GM23338 (cell line): ENCODE measurements at regions not wholly inside any gene's neighbourhood (a gene's known extent, or its start where the extent isn't known, plus 50 kb on each side); places are given as distances from the start of the nearest gene placed in this dataset.

Source experiments
- CTCF ChIP-seq, 2 experiments: fragments of 200-600 bp in 1 of 2; sonication (generic) in 1 of 2; conservative IDR thresholded peaks; 2 replicates each; pipeline versions ENCODE4 v1.5.1 to v1.6.1; 2016 to 2017; ENCODE audit warnings: antibody characterized with exemption in 2 of 2, low read depth in 2 of 2, mild to moderate bottlenecking in 2 of 2, moderate library complexity in 1 of 2
- ETS1 ChIP-seq: IDR thresholded peaks from 2 replicates; pipeline ENCODE4 v1.6.1; 2016; ENCODE audit warnings: antibody characterized with exemption
- EZH2 ChIP-seq: fragments of 200-600 bp; sonication (generic); IDR thresholded peaks from one replicate; pipeline ENCODE4 v1.8.0; 2017; ENCODE audit warnings: antibody characterized with exemption, mild to moderate bottlenecking, low read depth; ENCODE audit not compliant: unreplicated experiment
- EZH2phosphoT487 ChIP-seq: fragments of 200-600 bp; sonication (generic); IDR thresholded peaks from one replicate; pipeline ENCODE4 v1.8.1; 2018; ENCODE audit warnings: antibody characterized with exemption; ENCODE audit not compliant: unreplicated experiment
- JUNB ChIP-seq: IDR thresholded peaks from one replicate; pipeline ENCODE4 v1.6.1; 2016; ENCODE audit warnings: antibody characterized with exemption; ENCODE audit not compliant: unreplicated experiment
- NANOG ChIP-seq: IDR thresholded peaks from 2 replicates; pipeline ENCODE4 v1.6.1; 2016; ENCODE audit warnings: antibody characterized with exemption, borderline replicate concordance
- POLR2AphosphoS5 ChIP-seq: IDR thresholded peaks from 2 replicates; pipeline ENCODE4 v1.6.1; 2016; ENCODE audit warnings: antibody characterized with exemption, low read depth
- REST ChIP-seq: IDR thresholded peaks from one replicate; pipeline ENCODE4 v1.6.1; 2018; ENCODE audit warnings: antibody characterized with exemption; ENCODE audit not compliant: unreplicated experiment
- ZNF114 ChIP-seq: fragments of 250-450 bp; sonication (Bioruptor Pico); IDR thresholded peaks from 2 replicates; pipeline ENCODE4 v1.5.0; 2020; ENCODE audit warnings: mild to moderate bottlenecking, moderate library complexity

GRCh38 chr2:144040834-144041233, 479.1 kb downstream of the ZEB2 start:
- no peak for TF ChIP-seq JUNB
- TF ChIP-seq ETS1: no peak
- TF ChIP-seq CTCF (conservative IDR thresholded peaks at IDR 0.05; ENCODE audit: low read depth in 2 of 2): no peak
- TF ChIP-seq EZH2: no peak
- no peak for TF ChIP-seq POLR2AphosphoS5
- TF ChIP-seq ZNF114 (CRISPR knock-in tag): no peak
- no peak for TF ChIP-seq EZH2phosphoT487
- TF ChIP-seq REST: no peak
- TF ChIP-seq NANOG: no peak
